ENCODE measurements at regions not wholly inside any gene's neighbourhood (a gene's known extent, or its start where the extent isn't known, plus 50 kb on each side); places are given as distances from the start of the nearest gene placed in this dataset.

GRCh38 chr5:103336941-103337340 is 78.4 kb downstream of the MACIR start:
- H3K56ac ChIP-seq (ENCODE audit: extremely low read depth, insufficient read depth, low read length): no peak overlapping the region
- no peaks in the 10 kb centered on the region for H4K20me1 ChIP-seq (ENCODE audit: insufficient read depth, low read length)
- no peak overlapping the region for H2AK5ac ChIP-seq (ENCODE audit: low read depth, low read length)
- no peak for DNase-seq
- no peaks in the 10 kb centered on the region for H3K27me3 ChIP-seq (ENCODE audit: control insufficient read depth, insufficient read depth, low read length)
- TF ChIP-seq CEBPB (IDR thresholded peaks at IDR 0.05; ENCODE audit: low read depth, low read length) (no peak), RCOR1 (IDR thresholded peaks at IDR 0.05; ENCODE audit: insufficient replicate concordance, low read length) (no peak), RFX5 (IDR thresholded peaks at IDR 0.05; ENCODE audit: low read depth, low read length) (no peak), POLR2A (IDR thresholded peaks at IDR 0.05; ENCODE audit: low read depth, low read length) (no peak), BHLHE40 (IDR thresholded peaks at IDR 0.05; ENCODE audit: low read depth, low read length) (no peak), MXI1 (IDR thresholded peaks at IDR 0.05; ENCODE audit: borderline replicate concordance, low read depth, low read length) (no peak), CHD1 (IDR thresholded peaks at IDR 0.05; ENCODE audit: low read depth, low read length) (no peak), SMC3 (IDR thresholded peaks at IDR 0.05; ENCODE audit: low read depth, low read length) (no peak), MAFK (IDR thresholded peaks at IDR 0.05; ENCODE audit: low read depth, low read length) (no peak), NFE2L2 (IDR thresholded peaks at IDR 0.05; ENCODE audit: low read depth, low read length) (no peak), CTCF (conservative IDR thresholded peaks at IDR 0.05; ENCODE audit: low read depth, low read length) (no peak), USF2 (IDR thresholded peaks at IDR 0.05; ENCODE audit: low read depth, low read length) (no peak), MAZ (IDR thresholded peaks at IDR 0.05; ENCODE audit: borderline replicate concordance, low read depth, low read length) (no peak), RAD21 (IDR thresholded peaks at IDR 0.05; ENCODE audit: low read length) (no peak), FOS (IDR thresholded peaks at IDR 0.05; ENCODE audit: low read depth, low read length) (no peak), ELK1 (IDR thresholded peaks at IDR 0.05; ENCODE audit: borderline replicate concordance, low read depth, low read length) (no peak)
- no peaks in the 10 kb centered on the region for H3K36me3 ChIP-seq (ENCODE audit: control insufficient read depth, insufficient read depth, low read length)
- intact Hi-C loops (cut with micrococcal nuclease): no loop called here
- H3K9ac ChIP-seq (ENCODE audit: low read depth, low read length): no peak overlapping the region
- H2AK9ac ChIP-seq (replicated peaks; ENCODE audit: low read depth, low read length, poor library complexity): no peak overlapping the region
- in situ Hi-C loops (cut with MboI; ENCODE audit: low sequenced_read_pairs): no loop called here
- H3K14ac ChIP-seq (replicated peaks; ENCODE audit: low read depth, low read length): no peak overlapping the region
- WGBS, 2 experiments (ENCODE audit: extremely low coverage in 2 of 2, insufficient read length in 1 of 2): no CpG with 5 or more reads among the region's 2 CpGs
- H3K9me3 ChIP-seq (ENCODE audit: control insufficient read depth, insufficient read depth, low read length): no peaks in the 10 kb centered on the region
- no TSS peak for BruUV-seq (replicated peaks)
- no peak overlapping the region for H3K18ac ChIP-seq (ENCODE audit: low read depth, low read length)
- no peak overlapping the region for H2BK120ac ChIP-seq (ENCODE audit: low read depth, low read length)
- no peak overlapping the region for H3K27ac ChIP-seq (ENCODE audit: insufficient read depth, low read length)
- no peak for ATAC-seq (ENCODE audit: low read depth)
- H2BK5ac ChIP-seq (ENCODE audit: low read depth, low read length, poor library complexity, severe bottlenecking): no peak overlapping the region
- no peak overlapping the region for H3K23ac ChIP-seq (ENCODE audit: low read depth, low read length)
- no peak overlapping the region for H2BK20ac ChIP-seq (ENCODE audit: low read depth, low read length)
- CTCF ChIA-PET: interaction anchor here (1.4 kb wide), 1 partner anchor 11 kb away, joined by 3 read pairs; no protein-coding TSS in a partner anchor
- H3K79me1 ChIP-seq (ENCODE audit: low read depth in 1 of 2, low read length in 2 of 2): no peaks in the 10 kb centered on the region
- no peak overlapping the region for H4K8ac ChIP-seq (ENCODE audit: low read depth in 2 of 2, low read length in 2 of 2)
- no peaks in the 10 kb centered on the region for H3K9me1 ChIP-seq (ENCODE audit: insufficient read depth, low read length)
- H2BK15ac ChIP-seq (ENCODE audit: low read depth, low read length): no peak overlapping the region
- no peak overlapping the region for H3K4me3 ChIP-seq (ENCODE audit: insufficient read depth, low read depth, low read length)
- H4K91ac ChIP-seq (ENCODE audit: insufficient read depth, low read depth, low read length): no peak overlapping the region
- no peak overlapping the region for H4K5ac ChIP-seq (ENCODE audit: low read depth, low read length)
- dilution Hi-C loops (cut with HindIII; ENCODE audit: low sequenced_read_pairs, unreplicated experiment): no loop called here
- no peak overlapping the region for H3K4ac ChIP-seq (ENCODE audit: low read depth, low read length)
- H3K4me1 ChIP-seq (ENCODE audit: control insufficient read depth, insufficient read depth, low read length): no peaks in the 10 kb centered on the region
- no peak overlapping the region for H2AFZ ChIP-seq (replicated peaks; ENCODE audit: low read length, poor library complexity)
- H3K4me2 ChIP-seq (ENCODE audit: low read depth, low read length): no peak overlapping the region
- POLR2A ChIA-PET (ENCODE audit: unreplicated experiment): no interaction called here
